ENCODE measurements at regions not wholly inside any gene's neighbourhood (a gene's known extent, or its start where the extent isn't known, plus 50 kb on each side); places are given as distances from the start of the nearest gene placed in this dataset.
A peak's percentile ranks its signal among the peaks of the same experiment; 100 is the strongest.

- Histone ChIP-seq H3K4me1 (no peaks in the 10 kb centered on the region), H3K27ac (no peak overlapping the region), H3K4me3 (no peak overlapping the region), H3K9me3 (peaks cover 12% of the 10 kb centered on the region), H3K27me3 (ENCODE audit: low read depth) (no peaks in the 10 kb centered on the region), H3K36me3 (no peaks in the 10 kb centered on the region)
- no peak for DNase-seq
- intact Hi-C loops (cut with DNase I), result no loop called here
- no peak for TF ChIP-seq CTCF (IDR thresholded peaks at IDR 0.05)
- no peak for ATAC-seq
Observed at GRCh38 chr12:18168016-18168415, 78.0 kb upstream of the RERGL start.

- no peaks in the 10 kb centered on the region for H3K27me3 ChIP-seq (ENCODE audit: low read depth)
- intact Hi-C loops (cut with DNase I), result no loop called here
- no peaks in the 10 kb centered on the region for H3K4me1 ChIP-seq
- no peak overlapping the region for H3K4me3 ChIP-seq
- TF ChIP-seq CTCF (IDR thresholded peaks at IDR 0.05), result no peak
- no peak overlapping the region for H3K27ac ChIP-seq
- H3K36me3 ChIP-seq, result no peaks in the 10 kb centered on the region
- no peak for ATAC-seq
- no peaks in the 10 kb centered on the region for H3K9me3 ChIP-seq
- DNase-seq, result no peak
Observed at GRCh38 chr12:18165889-18166288, 75.9 kb upstream of the RERGL start.

GRCh38 chr12:18165422-18165871 is 75.5 kb upstream of the RERGL start:
- no peak for DNase-seq
- H3K4me3 ChIP-seq, result peak overlapping the region; percentile 4
- no peaks in the 10 kb centered on the region for H3K9me3 ChIP-seq
- no peaks in the 10 kb centered on the region for H3K4me1 ChIP-seq
- ATAC-seq, result peak in 1 of 2 donors; percentile 54
- no peaks in the 10 kb centered on the region for H3K27me3 ChIP-seq (ENCODE audit: low read depth)
- H3K36me3 ChIP-seq, result no peaks in the 10 kb centered on the region
- no peak for TF ChIP-seq CTCF (IDR thresholded peaks at IDR 0.05)
- intact Hi-C loops (cut with DNase I), result no loop called here
- H3K27ac ChIP-seq, result no peak overlapping the region

- DNase-seq (no peak), ATAC-seq (no peak)
- H3K4me1 ChIP-seq, result no peaks in the 10 kb centered on the region
- TF ChIP-seq CTCF (IDR thresholded peaks at IDR 0.05), result no peak
- H3K36me3 ChIP-seq, result no peaks in the 10 kb centered on the region
- H3K4me3 ChIP-seq, result no peak overlapping the region
- H3K27me3 ChIP-seq (ENCODE audit: low read depth), result no peaks in the 10 kb centered on the region
- intact Hi-C loops (cut with DNase I), result no loop called here
- no peak overlapping the region for H3K27ac ChIP-seq
- H3K9me3 ChIP-seq, result peaks cover 6% of the 10 kb centered on the region
Observed at GRCh38 chr12:18160901-18161300, 70.9 kb upstream of the RERGL start.

- Histone ChIP-seq H3K9me3 (peaks cover 6% of the 10 kb centered on the region), H3K27ac (no peak overlapping the region), H3K4me1 (no peaks in the 10 kb centered on the region), H3K27me3 (ENCODE audit: low read depth) (no peaks in the 10 kb centered on the region), H3K4me3 (no peak overlapping the region), H3K36me3 (no peaks in the 10 kb centered on the region)
- TF ChIP-seq CTCF (IDR thresholded peaks at IDR 0.05), result peak; percentile 60
- no peak for DNase-seq
- intact Hi-C loops (cut with DNase I), result no loop called here
- ATAC-seq, result peak in 1 of 2 donors; percentile 55
Observed at GRCh38 chr12:18158774-18159557, 69.0 kb upstream of the RERGL start.

All from lower lobe of right lung (tissue), 2 donors.